SK-N-SH (cell line): ENCODE measurements at regions not wholly inside any gene's neighbourhood (a gene's known extent, or its start where the extent isn't known, plus 50 kb on each side); places are given as distances from the start of the nearest gene placed in this dataset.

Experiments
- CTCF ChIA-PET: fragments of 300-600, 350-600 bp; formaldehyde crosslinking; extraction: SDS; loops from one replicate; lab custom pipeline; 2021; lab: Yijun Ruan, JAX
- POLR2A ChIA-PET: fragments of 350-600 bp; sonication (Branson Sonifier 250); formaldehyde crosslinking; extraction: SDS; loops from one replicate; lab custom pipeline; 2020; ENCODE audit warnings: antibody characterized with exemption, inconsistent platforms; lab: Yijun Ruan, JAX
- DNase-seq: peaks from one replicate; pipeline ENCODE4 v3.0.0; 2012
- H2AFZ ChIP-seq: fragments of 200-600 bp; sonication (generic); 2 replicates; pipeline ENCODE4 v1.8.1; 2016; ENCODE audit warnings: antibody characterized with exemption, mild to moderate bottlenecking, low read depth
- H3F3A ChIP-seq: fragments of 200-600 bp; sonication (generic); replicated peaks from 2 replicates; pipeline ENCODE3; 2016; ENCODE audit warnings: antibody characterized with exemption, mild to moderate bottlenecking; ENCODE audit not compliant: insufficient read depth
- H3K27ac ChIP-seq, 2 experiments: fragments of 200-500 bp in 1 of 2; fragments of 200-600 bp in 1 of 2; sonication (Bioruptor generic) in 1 of 2; sonication (generic), shearing (Covaris generic) in 1 of 2; 2 replicates each; pipeline versions ENCODE4 v1.5.1 to v1.6.1; 2014 to 2016; ENCODE audit warnings: low read depth in 2 of 2, inconsistent platforms in 1 of 2, low read length in 1 of 2, mild to moderate bottlenecking in 1 of 2, mixed read lengths in 1 of 2
- H3K27me3 ChIP-seq: fragments of 200-600 bp; sonication (generic), shearing (Covaris generic); 2 replicates; pipeline ENCODE4 v1.6.1; 2016; ENCODE audit warnings: mixed run types; ENCODE audit not compliant: insufficient read depth
- H3K36me3 ChIP-seq, 2 experiments: fragments of 200-500 bp in 1 of 2; fragments of 200-600 bp in 1 of 2; sonication (Bioruptor generic) in 1 of 2; sonication (generic) in 1 of 2; replicated peaks in 1 of 2; 2 replicates each; pipeline versions ENCODE3 to v1.5.1; 2014 to 2016; ENCODE audit warnings: low read length in 1 of 2, mild to moderate bottlenecking in 1 of 2; ENCODE audit not compliant: insufficient read depth in 2 of 2, control insufficient read depth in 1 of 2
- H3K4me1 ChIP-seq, 2 experiments: fragments of 200-500 bp in 1 of 2; fragments of 200-600 bp in 1 of 2; sonication (Bioruptor generic) in 1 of 2; sonication (generic), shearing (Covaris generic) in 1 of 2; 2 replicates each; pipeline versions ENCODE4 v1.5.1 to v1.6.1; 2014 to 2016; ENCODE audit warnings: low read depth in 1 of 2, low read length in 1 of 2, mixed run types in 1 of 2; ENCODE audit not compliant: insufficient read depth in 2 of 2, control insufficient read depth in 1 of 2
- H3K4me2 ChIP-seq: fragments of 200-600 bp; sonication (generic), shearing (Covaris generic); 2 replicates; pipeline ENCODE4 v1.6.1; 2017; ENCODE audit warnings: mixed run types
- H3K4me3 ChIP-seq, 2 experiments: fragments of 200-500 bp in 1 of 2; fragments of 200-600 bp in 1 of 2; sonication (Bioruptor generic) in 1 of 2; sonication (generic), shearing (Covaris generic) in 1 of 2; 2 replicates each; pipeline versions ENCODE4 v1.5.1 to v1.8.1; 2014 to 2016; ENCODE audit warnings: low read depth in 2 of 2, inconsistent platforms in 1 of 2, low read length in 1 of 2, mild to moderate bottlenecking in 1 of 2, mixed read lengths in 1 of 2, moderate library complexity in 1 of 2
- H3K79me2 ChIP-seq: fragments of 200-600 bp; sonication (generic); 2 replicates; pipeline ENCODE4 v1.8.1; 2017; ENCODE audit warnings: mild to moderate bottlenecking; ENCODE audit not compliant: insufficient read depth
- H3K9ac ChIP-seq: fragments of 200-600 bp; sonication (generic); 2 replicates; pipeline ENCODE4 v1.6.1; 2017; ENCODE audit warnings: mixed run types
- H3K9me2 ChIP-seq: fragments of 200-600 bp; sonication (generic); 2 replicates; pipeline ENCODE4 v1.6.1; 2017; ENCODE audit warnings: mixed run types
- H3K9me3 ChIP-seq: fragments of 200-600 bp; sonication (generic); 2 replicates; pipeline ENCODE4 v1.6.1; 2017; ENCODE audit warnings: mixed run types, mild to moderate bottlenecking, moderate library complexity
- H4K20me1 ChIP-seq: fragments of 200-600 bp; sonication (generic); 2 replicates; pipeline ENCODE4 v1.6.1; 2017; ENCODE audit warnings: mild to moderate bottlenecking, mixed run types; ENCODE audit not compliant: insufficient read depth
- CHD2 ChIP-seq: fragments of 150-350 bp; IDR thresholded peaks from 2 replicates; pipeline ENCODE4 v1.6.1; 2018; ENCODE audit warnings: low read length; ENCODE audit not compliant: partially characterized antibody
- CTCF ChIP-seq: fragments of 200-600 bp; sonication (generic); IDR thresholded peaks from 2 replicates; pipeline ENCODE4 v1.6.1; 2017; ENCODE audit warnings: antibody characterized with exemption, mild to moderate bottlenecking, moderate library complexity
- EP300 ChIP-seq, 2 experiments: IDR thresholded peaks; 2 replicates each; pipeline versions ENCODE4 v1.4.0 to v1.6.1; 2012; ENCODE audit warnings: borderline replicate concordance in 1 of 2, low read depth in 1 of 2, low read length in 1 of 2
- FOSL2 ChIP-seq: IDR thresholded peaks from 2 replicates; pipeline ENCODE4 v1.4.0; 2012; ENCODE audit warnings: low read depth, mild to moderate bottlenecking, moderate library complexity, borderline replicate concordance
- FOXJ3 ChIP-seq: sonication (generic); formaldehyde crosslinking; IDR thresholded peaks from 2 replicates; pipeline ENCODE4 v1.5.1; 2020; ENCODE audit warnings: mild to moderate bottlenecking, missing genetic modification reagents
- FOXM1 ChIP-seq: IDR thresholded peaks from 2 replicates; pipeline ENCODE4 v1.4.0; 2012; ENCODE audit warnings: low read depth, mild to moderate bottlenecking
- GABPA ChIP-seq: IDR thresholded peaks from 2 replicates; pipeline ENCODE4 v1.4.0; 2012; ENCODE audit warnings: low read depth, mild to moderate bottlenecking
- GATA2 ChIP-seq: sonication (generic); formaldehyde crosslinking; IDR thresholded peaks from 2 replicates; pipeline ENCODE4 v1.5.0; 2020; ENCODE audit warnings: mild to moderate bottlenecking, missing genetic modification reagents
- IRF3 ChIP-seq: fragments of 150-350 bp; IDR thresholded peaks from 2 replicates; pipeline ENCODE4 v1.6.1; 2016; ENCODE audit warnings: mild to moderate bottlenecking, low read depth, low read length
- JUND ChIP-seq: IDR thresholded peaks from 2 replicates; pipeline ENCODE4 v1.4.0; 2012
- MAX ChIP-seq: IDR thresholded peaks from 2 replicates; pipeline ENCODE4 v1.4.0; 2012; ENCODE audit warnings: low read depth
- NFIC ChIP-seq: IDR thresholded peaks from 2 replicates; pipeline ENCODE4 v1.4.0; 2012; ENCODE audit warnings: borderline replicate concordance
- RCOR1 ChIP-seq: fragments of 150-350 bp; IDR thresholded peaks from 2 replicates; pipeline ENCODE4 v1.6.1; 2017; ENCODE audit warnings: antibody characterized with exemption, low read length
- RXRA ChIP-seq: IDR thresholded peaks from 2 replicates; pipeline ENCODE4 v1.4.0; 2012; ENCODE audit warnings: low read depth, mild to moderate bottlenecking, borderline replicate concordance
- TEAD4 ChIP-seq: IDR thresholded peaks from 2 replicates; pipeline ENCODE4 v1.4.0; 2012; ENCODE audit warnings: mild to moderate bottlenecking, borderline replicate concordance; ENCODE audit not compliant: insufficient read depth
- USF1 ChIP-seq: IDR thresholded peaks from 2 replicates; pipeline ENCODE4 v1.4.0; 2012; ENCODE audit warnings: low read depth, borderline replicate concordance
- WGBS: methylation state at CpG from one replicate; pipeline ENCODE4 v1.1.6; 2017; ENCODE audit warnings: low lambda C conversion rate; 5-methylcytosine and 5-hydroxymethylcytosine counted together

GRCh38 chr9:20284601-20285289, 337.6 kb downstream of the MLLT3 start:
- CTCF ChIA-PET, result no interaction called here
- Histone ChIP-seq H3K36me3 (no peaks in the 10 kb centered on the region), H3K4me1 (no peaks in the 10 kb centered on the region), H3K79me2 (no peaks in the 10 kb centered on the region), H3K9me3 (no peaks in the 10 kb centered on the region), H3K4me2 (no peak overlapping the region), H4K20me1 (no peaks in the 10 kb centered on the region), H3K9ac (no peak overlapping the region), H3K27me3 (no peaks in the 10 kb centered on the region)
- 45% methylated on average over 3 of the region's 3 CpGs for WGBS
- DNase-seq, result no peak
- TF ChIP-seq RXRA (no peak), CHD2 (no peak), IRF3 (no peak), FOSL2 (no peak), USF1 (no peak), JUND (no peak), FOXM1 (no peak)
- TF ChIP-seq, all 33 proteins: peak for 0
- H2AFZ ChIP-seq, result no peak overlapping the region
- no peaks in the 10 kb centered on the region for H3F3A ChIP-seq
- POLR2A ChIA-PET, result no interaction called here
- H3K9me2 ChIP-seq, result no peaks in the 10 kb centered on the region
- H3K4me3 ChIP-seq, result no peak overlapping the region
- no peak overlapping the region for H3K27ac ChIP-seq

- 59% methylated on average over 3 of the region's 3 CpGs for WGBS
- no peaks in the 10 kb centered on the region for H3K27me3 ChIP-seq
- no peak for DNase-seq
- H3F3A ChIP-seq, result no peaks in the 10 kb centered on the region
- no peaks in the 10 kb centered on the region for H3K4me1 ChIP-seq
- ChIA-PET CTCF (no interaction called here), POLR2A (no interaction called here)
- H3K36me3 ChIP-seq, result no peaks in the 10 kb centered on the region
- no peak overlapping the region for H3K27ac ChIP-seq
- no peak overlapping the region for H3K4me3 ChIP-seq
- no peak overlapping the region for H3K4me2 ChIP-seq
- no peak overlapping the region for H3K9ac ChIP-seq
- no peak for TF ChIP-seq MAX
- no peak for TF ChIP-seq NFIC
- H3K79me2 ChIP-seq, result no peaks in the 10 kb centered on the region
- H3K9me2 ChIP-seq, result no peaks in the 10 kb centered on the region
- no peak overlapping the region for H2AFZ ChIP-seq
- no peaks in the 10 kb centered on the region for H3K9me3 ChIP-seq
- no peaks in the 10 kb centered on the region for H4K20me1 ChIP-seq
These were observed 342.0 kb downstream of the MLLT3 start for GRCh38 chr9:20280330-20280729.

- no peaks in the 10 kb centered on the region for H4K20me1 ChIP-seq
- no peak overlapping the region for H3K4me3 ChIP-seq
- no peak overlapping the region for H3K27ac ChIP-seq
- no peak for DNase-seq
- no peaks in the 10 kb centered on the region for H3F3A ChIP-seq
- H3K4me2 ChIP-seq, result no peak overlapping the region
- ChIA-PET CTCF (no interaction called here), POLR2A (no interaction called here)
- no peaks in the 10 kb centered on the region for H3K36me3 ChIP-seq
- H3K27me3 ChIP-seq, result no peaks in the 10 kb centered on the region
- no peak overlapping the region for H2AFZ ChIP-seq
- H3K4me1 ChIP-seq, result no peaks in the 10 kb centered on the region
- TF ChIP-seq RCOR1, result no peak
- TF ChIP-seq CTCF, result no peak
- no peak for TF ChIP-seq GABPA
- TF ChIP-seq IRF3, result no peak
- TF ChIP-seq EP300 (IDR thresholded peaks at IDR 0.05; ENCODE audit: borderline replicate concordance in 1 of 2, low read depth in 1 of 2, low read length in 1 of 2), result no peak
- TF ChIP-seq GATA2 (CRISPR knock-in tag), result no peak
- TF ChIP-seq TEAD4, result no peak
- TF ChIP-seq FOXJ3 (CRISPR knock-in tag), result no peak
- no peak overlapping the region for H3K9ac ChIP-seq
- no peaks in the 10 kb centered on the region for H3K9me2 ChIP-seq
- H3K9me3 ChIP-seq, result no peaks in the 10 kb centered on the region
- no peaks in the 10 kb centered on the region for H3K79me2 ChIP-seq
- 42% methylated on average over 2 of the region's 2 CpGs for WGBS
These were observed 345.5 kb downstream of the MLLT3 start for GRCh38 chr9:20276762-20277161.
